Hepatocyte (in vitro differentiated cells): ENCODE measurements at regions not wholly inside any gene's neighbourhood (a gene's known extent, or its start where the extent isn't known, plus 50 kb on each side); places are given as distances from the start of the nearest gene placed in this dataset.

Source experiments
- DNase-seq: peaks from one replicate; pipeline ENCODE4 v3.0.0-alpha.2; 2016; ENCODE audit warnings: low spot score
- H2AFZ ChIP-seq: fragments of 200-600 bp; sonication (generic); 2 replicates; pipeline ENCODE4 v1.6.0; 2016; ENCODE audit warnings: antibody characterized with exemption, mild to moderate bottlenecking
- H3K27ac ChIP-seq: fragments of 200-600 bp; sonication (generic); 2 replicates; pipeline ENCODE4 v1.5.1; 2016; ENCODE audit warnings: mild to moderate bottlenecking
- H3K27me3 ChIP-seq: fragments of 200-600 bp; sonication (generic); 2 replicates; pipeline ENCODE4 v1.6.1; 2016
- H3K36me3 ChIP-seq: fragments of 200-600 bp; sonication (generic); replicated peaks from 2 replicates; pipeline ENCODE4 v1.5.1; 2016; ENCODE audit warnings: low read depth; ENCODE audit not compliant: insufficient read depth
- H3K4me1 ChIP-seq: fragments of 200-600 bp; sonication (generic); 2 replicates; pipeline ENCODE4 v1.5.1; 2016; ENCODE audit warnings: mild to moderate bottlenecking, moderate library complexity; ENCODE audit not compliant: insufficient read depth
- H3K4me2 ChIP-seq: fragments of 200-600 bp; sonication (generic); 2 replicates; pipeline ENCODE4 v1.6.0; 2016
- H3K4me3 ChIP-seq: fragments of 200-600 bp; sonication (generic); 2 replicates; pipeline ENCODE4 v1.5.1; 2016; ENCODE audit warnings: mild to moderate bottlenecking
- H3K79me2 ChIP-seq: fragments of 200-600 bp; sonication (generic); 2 replicates; pipeline ENCODE4 v1.6.0; 2017; ENCODE audit warnings: mild to moderate bottlenecking
- H3K9me2 ChIP-seq: fragments of 200-600 bp; sonication (generic); replicated peaks from 2 replicates; pipeline ENCODE4 v1.6.0; 2017; ENCODE audit warnings: mild to moderate bottlenecking; ENCODE audit not compliant: insufficient read depth
- H3K9me3 ChIP-seq: fragments of 200-600 bp; sonication (generic); 2 replicates; pipeline ENCODE4 v1.5.1; 2016; ENCODE audit warnings: low read depth, mild to moderate bottlenecking
- H4K20me1 ChIP-seq: fragments of 200-600 bp; sonication (generic); 2 replicates; pipeline ENCODE4 v1.6.0; 2016; ENCODE audit warnings: mild to moderate bottlenecking; ENCODE audit not compliant: insufficient read depth, poor library complexity, severe bottlenecking
- EZH2 ChIP-seq: fragments of 200-600 bp; sonication (generic); IDR thresholded peaks from 2 replicates; pipeline ENCODE4 v1.6.1; 2016; ENCODE audit warnings: antibody characterized with exemption, mild to moderate bottlenecking, borderline replicate concordance
- EZH2phosphoT487 ChIP-seq: fragments of 200-600 bp; sonication (generic); IDR thresholded peaks from one replicate; pipeline ENCODE4 v1.6.1; 2018; ENCODE audit warnings: antibody characterized with exemption, mild to moderate bottlenecking, low read depth, moderate library complexity; ENCODE audit not compliant: unreplicated experiment, severe bottlenecking
- WGBS: methylation state at CpG from one replicate; pipeline ENCODE4 v1.1.6; 2016; ENCODE audit warnings: low lambda C conversion rate; ENCODE audit errors: missing lambda C conversion rate; 5-methylcytosine and 5-hydroxymethylcytosine counted together
- TF ChIP-seq, protein P1 (sequence below): fragments of 200-600 bp; sonication (generic); IDR thresholded peaks from 2 replicates; pipeline ENCODE4 v1.5.1; 2016; ENCODE audit warnings: antibody characterized with exemption, mild to moderate bottlenecking; ENCODE audit not compliant: poor library complexity

DNA sequence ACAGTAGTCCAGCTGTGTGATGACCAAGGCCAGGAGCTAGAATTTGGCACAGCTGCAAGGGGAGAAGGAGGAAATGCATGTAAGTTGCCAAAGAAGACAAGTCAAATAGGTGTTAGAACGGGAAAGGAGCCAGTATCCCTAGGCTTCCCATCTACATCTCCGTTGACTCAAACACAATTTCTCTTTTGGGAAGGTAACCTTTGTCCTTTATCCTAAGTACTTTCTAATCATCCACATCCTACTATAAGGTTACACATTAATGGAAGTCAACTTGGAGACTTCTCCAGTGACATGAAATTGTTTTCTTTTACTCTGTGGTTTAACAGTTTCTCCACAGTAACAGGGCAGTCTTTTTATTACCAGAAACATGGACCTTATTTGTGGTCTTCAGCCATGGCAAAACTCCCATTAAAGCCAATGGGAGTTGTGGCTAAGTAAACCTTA is 620.0 kb downstream of the ANKRD50 start:
- H3K79me2 ChIP-seq: no peaks in the 10 kb centered on the region
- H3K27me3 ChIP-seq: no peaks in the 10 kb centered on the region
- H3K4me2 ChIP-seq: no peak overlapping the region
- TF ChIP-seq, protein P1, sequence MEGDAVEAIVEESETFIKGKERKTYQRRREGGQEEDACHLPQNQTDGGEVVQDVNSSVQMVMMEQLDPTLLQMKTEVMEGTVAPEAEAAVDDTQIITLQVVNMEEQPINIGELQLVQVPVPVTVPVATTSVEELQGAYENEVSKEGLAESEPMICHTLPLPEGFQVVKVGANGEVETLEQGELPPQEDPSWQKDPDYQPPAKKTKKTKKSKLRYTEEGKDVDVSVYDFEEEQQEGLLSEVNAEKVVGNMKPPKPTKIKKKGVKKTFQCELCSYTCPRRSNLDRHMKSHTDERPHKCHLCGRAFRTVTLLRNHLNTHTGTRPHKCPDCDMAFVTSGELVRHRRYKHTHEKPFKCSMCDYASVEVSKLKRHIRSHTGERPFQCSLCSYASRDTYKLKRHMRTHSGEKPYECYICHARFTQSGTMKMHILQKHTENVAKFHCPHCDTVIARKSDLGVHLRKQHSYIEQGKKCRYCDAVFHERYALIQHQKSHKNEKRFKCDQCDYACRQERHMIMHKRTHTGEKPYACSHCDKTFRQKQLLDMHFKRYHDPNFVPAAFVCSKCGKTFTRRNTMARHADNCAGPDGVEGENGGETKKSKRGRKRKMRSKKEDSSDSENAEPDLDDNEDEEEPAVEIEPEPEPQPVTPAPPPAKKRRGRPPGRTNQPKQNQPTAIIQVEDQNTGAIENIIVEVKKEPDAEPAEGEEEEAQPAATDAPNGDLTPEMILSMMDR: no peak
- no peak for TF ChIP-seq EZH2
- no peak for TF ChIP-seq EZH2phosphoT487
- 57% methylated on average over 2 of the region's 2 CpGs for WGBS
- H3K4me1 ChIP-seq: no peaks in the 10 kb centered on the region
- no peak overlapping the region for H3K27ac ChIP-seq
- DNase-seq: no peak
- H3K4me3 ChIP-seq: no peak overlapping the region
- H3K9me2 ChIP-seq: no peaks in the 10 kb centered on the region
- no peak overlapping the region for H2AFZ ChIP-seq
- H3K36me3 ChIP-seq: no peaks in the 10 kb centered on the region
- no peaks in the 10 kb centered on the region for H3K9me3 ChIP-seq
- no peaks in the 10 kb centered on the region for H4K20me1 ChIP-seq

DNA sequence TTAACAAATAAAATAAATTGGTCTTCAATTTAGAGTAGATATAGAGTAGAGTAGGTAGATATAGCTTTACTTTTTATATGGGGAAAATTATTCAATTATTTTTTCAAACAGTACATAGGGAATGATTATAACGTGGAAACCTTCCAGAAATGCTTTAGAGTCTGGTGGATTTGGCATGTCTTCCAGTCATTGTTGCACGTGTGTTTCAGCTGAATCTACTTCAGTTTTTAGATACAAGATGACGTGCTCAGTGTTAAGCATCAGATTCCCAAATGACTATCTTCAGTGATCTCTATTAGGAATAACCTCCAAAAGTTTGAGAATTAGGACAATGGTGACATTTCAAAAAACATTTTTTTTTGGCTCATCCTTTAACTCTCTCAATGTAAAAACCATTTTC is 616.9 kb downstream of the ANKRD50 start:
- Histone ChIP-seq H3K9me3 (no peaks in the 10 kb centered on the region), H3K9me2 (no peaks in the 10 kb centered on the region), H3K27ac (no peak overlapping the region), H3K79me2 (no peaks in the 10 kb centered on the region), H4K20me1 (no peaks in the 10 kb centered on the region), H3K4me3 (no peak overlapping the region), H3K27me3 (no peaks in the 10 kb centered on the region), H3K4me1 (no peaks in the 10 kb centered on the region), H3K36me3 (no peaks in the 10 kb centered on the region), H2AFZ (no peak overlapping the region), H3K4me2 (no peak overlapping the region)
- TF ChIP-seq, protein P1: no peak
- TF ChIP-seq EZH2phosphoT487 (no peak), EZH2 (no peak)
- DNase-seq: no peak
- 91% methylated on average over 3 of the region's 3 CpGs for WGBS

DNA sequence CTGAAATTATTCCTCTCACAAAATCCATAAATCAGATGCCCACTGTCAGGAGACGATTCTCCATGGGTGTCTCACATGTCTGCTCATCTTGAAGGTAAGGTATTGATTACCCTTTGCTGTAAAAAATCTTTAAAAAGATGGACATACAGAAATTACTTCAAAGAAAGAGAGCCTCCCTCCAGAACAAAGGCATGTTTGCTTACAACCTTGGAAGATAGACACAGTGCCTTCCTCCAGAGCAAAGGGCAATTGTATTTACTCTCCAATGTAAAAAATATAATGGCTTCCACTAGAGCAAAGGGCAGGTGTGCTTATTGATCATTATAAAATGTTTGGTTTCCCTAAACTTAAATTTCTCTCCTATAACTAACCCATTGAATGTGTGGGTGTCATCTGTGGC is 616.2 kb downstream of the ANKRD50 start:
- Histone ChIP-seq H3K27ac (no peak overlapping the region), H3K9me2 (no peaks in the 10 kb centered on the region), H3K36me3 (no peaks in the 10 kb centered on the region), H3K4me3 (no peak overlapping the region), H3K9me3 (no peaks in the 10 kb centered on the region), H2AFZ (no peak overlapping the region), H3K4me2 (no peak overlapping the region), H3K79me2 (no peaks in the 10 kb centered on the region), H4K20me1 (no peaks in the 10 kb centered on the region), H3K27me3 (no peaks in the 10 kb centered on the region), H3K4me1 (no peaks in the 10 kb centered on the region)
- WGBS: 60% methylated on average over 1 of the region's 1 CpG
- DNase-seq: no peak
- TF ChIP-seq, protein P1: no peak
- no peak for TF ChIP-seq EZH2
- TF ChIP-seq EZH2phosphoT487: no peak

DNA sequence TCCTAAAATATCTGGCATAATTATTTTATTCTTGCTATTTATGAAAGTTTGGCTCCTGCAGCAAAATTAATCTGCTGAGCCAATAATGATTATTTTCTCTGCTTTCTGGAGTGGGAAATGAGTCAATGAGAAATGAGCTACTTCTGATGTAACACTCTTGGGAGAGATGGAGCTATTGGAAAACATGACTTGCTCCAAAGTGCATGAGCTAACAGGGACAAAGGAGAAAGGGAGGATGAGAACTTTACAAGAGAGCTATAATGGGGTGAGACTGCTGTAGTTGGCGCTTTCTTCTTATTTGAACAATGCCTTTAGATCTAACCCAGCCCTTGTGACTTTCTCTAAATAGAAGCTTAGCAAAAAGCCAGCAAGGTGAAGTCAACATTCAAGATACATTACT is 615.1 kb downstream of the ANKRD50 start:
- Histone ChIP-seq H4K20me1 (no peaks in the 10 kb centered on the region), H3K4me1 (no peaks in the 10 kb centered on the region), H3K4me3 (no peak overlapping the region), H3K27me3 (no peaks in the 10 kb centered on the region), H3K4me2 (no peak overlapping the region), H2AFZ (no peak overlapping the region), H3K27ac (no peak overlapping the region), H3K79me2 (no peaks in the 10 kb centered on the region), H3K9me3 (no peaks in the 10 kb centered on the region), H3K36me3 (no peaks in the 10 kb centered on the region), H3K9me2 (no peaks in the 10 kb centered on the region)
- 86% methylated on average over 1 of the region's 1 CpG for WGBS
- DNase-seq: no peak
- TF ChIP-seq, protein P1: no peak
- TF ChIP-seq EZH2 (no peak), EZH2phosphoT487 (no peak)
